Neural progenitor cell (in vitro differentiated cells): ENCODE measurements at regions not wholly inside any gene's neighbourhood (a gene's known extent, or its start where the extent isn't known, plus 50 kb on each side); places are given as distances from the start of the nearest gene placed in this dataset.

ENCODE experiments used
- DNase-seq: peaks from one replicate; pipeline ENCODE4 v3.0.0-alpha.2; 2016; ENCODE audit warnings: low spot score
- H2AFZ ChIP-seq: fragments of 200-600 bp; sonication (generic); replicated peaks from 2 replicates; pipeline ENCODE4 v1.6.1; 2016; ENCODE audit warnings: antibody characterized with exemption
- H3F3A ChIP-seq: fragments of 200-600 bp; sonication (generic); 2 replicates; pipeline ENCODE4 v1.6.1; 2016; ENCODE audit warnings: antibody characterized with exemption, low read depth
- H3K27ac ChIP-seq: fragments of 200-600 bp; sonication (generic); 2 replicates; pipeline ENCODE4 v1.5.1; 2016; ENCODE audit warnings: mild to moderate bottlenecking
- H3K27me3 ChIP-seq: fragments of 200-600 bp; sonication (generic); 2 replicates; pipeline ENCODE4 v1.6.1; 2016; ENCODE audit warnings: mild to moderate bottlenecking, moderate library complexity
- H3K36me3 ChIP-seq: fragments of 200-600 bp; sonication (generic); 2 replicates; pipeline ENCODE4 v1.5.1; 2016
- H3K4me1 ChIP-seq: fragments of 200-600 bp; sonication (generic); 2 replicates; pipeline ENCODE4 v1.6.1; 2016; ENCODE audit warnings: mixed run types
- H3K4me2 ChIP-seq: fragments of 200-600 bp; sonication (generic); 2 replicates; pipeline ENCODE4 v1.6.1; 2016
- H3K4me3 ChIP-seq: fragments of 200-600 bp; sonication (generic); 2 replicates; pipeline ENCODE4 v1.5.1; 2016
- H3K79me2 ChIP-seq: fragments of 200-600 bp; sonication (generic); 2 replicates; pipeline ENCODE4 v1.6.1; 2016; ENCODE audit warnings: low read depth
- H3K9ac ChIP-seq: fragments of 200-600 bp; sonication (generic); 2 replicates; pipeline ENCODE4 v1.6.1; 2016
- H3K9me3 ChIP-seq: fragments of 200-600 bp; sonication (generic); 2 replicates; pipeline ENCODE4 v1.5.1; 2016; ENCODE audit warnings: low read depth
- H4K20me1 ChIP-seq: fragments of 200-600 bp; sonication (generic); 2 replicates; pipeline ENCODE4 v1.6.1; 2016; ENCODE audit warnings: low read depth
- H3K27ac Mint-ChIP-seq: 3 replicates; pipeline ENCODE4 v1.8.0; 2021; ENCODE audit warnings: mixed read lengths
- H3K27me3 Mint-ChIP-seq: 2 replicates; pipeline ENCODE4 v1.8.0; 2022; ENCODE audit warnings: low read depth, mild to moderate bottlenecking, inconsistent platforms, moderate library complexity, mixed read lengths; ENCODE audit not compliant: insufficient read depth
- H3K36me3 Mint-ChIP-seq: 3 replicates; pipeline ENCODE4 v1.8.0; 2021; ENCODE audit warnings: mixed read lengths
- H3K4me1 Mint-ChIP-seq: 3 replicates; pipeline ENCODE4 v1.8.0; 2021; ENCODE audit warnings: mixed read lengths
- H3K4me3 Mint-ChIP-seq: 3 replicates; pipeline ENCODE4 v1.8.0; 2021; ENCODE audit warnings: mild to moderate bottlenecking, moderate library complexity, mixed read lengths
- H3K9me3 Mint-ChIP-seq: 3 replicates; pipeline ENCODE4 v1.8.0; 2020; ENCODE audit warnings: mixed read lengths
- CTCF ChIP-seq: fragments of 200-600 bp; sonication (generic); IDR thresholded peaks from 2 replicates; pipeline ENCODE4 v1.5.1; 2017; ENCODE audit warnings: antibody characterized with exemption, mild to moderate bottlenecking
- EZH2 ChIP-seq: fragments of 200-600 bp; sonication (generic); IDR thresholded peaks from 2 replicates; pipeline ENCODE4 v1.6.1; 2017; ENCODE audit warnings: antibody characterized with exemption, mild to moderate bottlenecking, moderate library complexity
- EZH2phosphoT487 ChIP-seq: fragments of 200-600 bp; sonication (generic); IDR thresholded peaks from 2 replicates; pipeline ENCODE4 v1.6.1; 2017; ENCODE audit warnings: antibody characterized with exemption

GRCh38 chr21:16194095-16194787 lies 464.5 kb downstream of the USP25 start:
- Histone ChIP-seq H3F3A (peaks cover 14% of the 10 kb centered on the region), H3K27ac (peak overlapping the region; percentile 79), H3K4me3 (peak overlapping the region; percentile 29), H3K4me1 (peaks cover 33% of the 10 kb centered on the region), H3K9ac (no peak overlapping the region), H3K4me2 (peak overlapping the region; percentile 76), H2AFZ (peak overlapping the region; percentile 41), H4K20me1 (no peaks in the 10 kb centered on the region), H3K36me3 (no peaks in the 10 kb centered on the region), H3K9me3 (no peaks in the 10 kb centered on the region), H3K79me2 (no peaks in the 10 kb centered on the region), H3K27me3 (no peaks in the 10 kb centered on the region)
- peaks cover 4% of the 10 kb centered on the region for H3K27me3 Mint-ChIP-seq
- H3K9me3 Mint-ChIP-seq: peaks cover 22% of the 10 kb centered on the region
- H3K27ac Mint-ChIP-seq: peak overlapping the region; percentile 99
- DNase-seq: peak; percentile 81
- H3K4me3 Mint-ChIP-seq: peak overlapping the region; percentile 96
- peaks cover 15% of the 10 kb centered on the region for H3K36me3 Mint-ChIP-seq
- peaks cover 39% of the 10 kb centered on the region for H3K4me1 Mint-ChIP-seq
- TF ChIP-seq EZH2phosphoT487 (no peak), EZH2 (no peak), CTCF (no peak)

GRCh38 chr21:16194788-16195537 lies 465.2 kb downstream of the USP25 start:
- peaks cover 33% of the 10 kb centered on the region for H3K4me1 ChIP-seq
- H3K9me3 ChIP-seq: no peaks in the 10 kb centered on the region
- no peaks in the 10 kb centered on the region for H3K27me3 ChIP-seq
- no peak overlapping the region for H3K9ac ChIP-seq
- peaks cover 29% of the 10 kb centered on the region for H3K9me3 Mint-ChIP-seq
- H3K36me3 ChIP-seq: no peaks in the 10 kb centered on the region
- peak overlapping the region; percentile 37 for H2AFZ ChIP-seq
- peaks cover 14% of the 10 kb centered on the region for H3F3A ChIP-seq
- peak overlapping the region; percentile 76 for H3K4me2 ChIP-seq
- H3K36me3 Mint-ChIP-seq: peaks cover 22% of the 10 kb centered on the region
- no peaks in the 10 kb centered on the region for H3K79me2 ChIP-seq
- no peak overlapping the region for H3K27ac ChIP-seq
- peaks cover 39% of the 10 kb centered on the region for H3K4me1 Mint-ChIP-seq
- no peaks in the 10 kb centered on the region for H4K20me1 ChIP-seq
- peak overlapping the region; percentile 96 for H3K4me3 Mint-ChIP-seq
- H3K27ac Mint-ChIP-seq: peak overlapping the region; percentile 99
- peak; percentile 3 for DNase-seq
- H3K4me3 ChIP-seq: no peak overlapping the region
- TF ChIP-seq CTCF (no peak), EZH2phosphoT487 (no peak), EZH2 (no peak)
- peaks cover 4% of the 10 kb centered on the region for H3K27me3 Mint-ChIP-seq

GRCh38 chr21:16195538-16195910 lies 465.7 kb downstream of the USP25 start:
- Mint-ChIP-seq H3K27me3 (peaks cover 5% of the 10 kb centered on the region), H3K4me3 (peak overlapping the region; percentile 96), H3K4me1 (peaks cover 39% of the 10 kb centered on the region), H3K9me3 (peaks cover 33% of the 10 kb centered on the region), H3K36me3 (peaks cover 27% of the 10 kb centered on the region), H3K27ac (peak overlapping the region; percentile 99)
- no peak for DNase-seq
- Histone ChIP-seq H3F3A (peaks cover 14% of the 10 kb centered on the region), H2AFZ (peak overlapping the region; percentile 37), H3K9me3 (no peaks in the 10 kb centered on the region), H3K4me1 (peaks cover 33% of the 10 kb centered on the region), H3K27ac (no peak overlapping the region), H3K36me3 (no peaks in the 10 kb centered on the region), H3K4me2 (no peak overlapping the region), H3K4me3 (no peak overlapping the region), H3K79me2 (no peaks in the 10 kb centered on the region), H3K27me3 (no peaks in the 10 kb centered on the region), H3K9ac (no peak overlapping the region), H4K20me1 (no peaks in the 10 kb centered on the region)
- TF ChIP-seq EZH2phosphoT487 (no peak), EZH2 (no peak), CTCF (no peak)
